ENCODE measurements at regions not wholly inside any gene's neighbourhood (a gene's known extent, or its start where the extent isn't known, plus 50 kb on each side); places are given as distances from the start of the nearest gene placed in this dataset.

- no peak for TF ChIP-seq CTCF (IDR thresholded peaks at IDR 0.05 in 2 of 3, conservative IDR thresholded peaks at IDR 0.05 in 1 of 3; ENCODE audit: insufficient read depth in 2 of 3, low read depth in 1 of 3, low read length in 3 of 3)
- TF ChIP-seq SREBF1 (IDR thresholded peaks at IDR 0.05; ENCODE audit: borderline replicate concordance, low read depth, low read length), result no peak
- TF ChIP-seq USF2 (CRISPR knock-in tag; IDR thresholded peaks at IDR 0.05), result no peak
- TF ChIP-seq THAP7 (CRISPR knock-in tag; IDR thresholded peaks at IDR 0.05), result no peak
- TF ChIP-seq USF1 (CRISPR knock-in tag; IDR thresholded peaks at IDR 0.05), result no peak
- no peak for TF ChIP-seq ATF4 (CRISPR knock-in tag; IDR thresholded peaks at IDR 0.05)
- TF ChIP-seq RFX7 (CRISPR knock-in tag; IDR thresholded peaks at IDR 0.05), result no peak
- no peak for TF ChIP-seq HOMEZ (CRISPR knock-in tag; IDR thresholded peaks at IDR 0.05)
- TF ChIP-seq CHD7 (IDR thresholded peaks at IDR 0.05; ENCODE audit: low read depth, low read length), result no peak
- TF ChIP-seq LARP7 (IDR thresholded peaks at IDR 0.05), result no peak
- TF ChIP-seq ZNF830 (CRISPR knock-in tag; IDR thresholded peaks at IDR 0.05), result no peak
These were observed 97.8 kb upstream of the KRAS start for GRCh38 chr12:25348593-25348895.
